ENCODE measurements at regions not wholly inside any gene's neighbourhood (a gene's known extent, or its start where the extent isn't known, plus 50 kb on each side); places are given as distances from the start of the nearest gene placed in this dataset.
"Not testable (repeated sequence)": the region's sequence is repeated elsewhere in the genome, so short reads cannot be mapped to it uniquely, and the experiment has no call there.

- peak; percentile 21 for DNase-seq (ENCODE audit: low spot score)
These were observed 180.4 kb upstream of the B3GAT1 start for GRCh38 chr11:134592391-134592990.

DNA sequence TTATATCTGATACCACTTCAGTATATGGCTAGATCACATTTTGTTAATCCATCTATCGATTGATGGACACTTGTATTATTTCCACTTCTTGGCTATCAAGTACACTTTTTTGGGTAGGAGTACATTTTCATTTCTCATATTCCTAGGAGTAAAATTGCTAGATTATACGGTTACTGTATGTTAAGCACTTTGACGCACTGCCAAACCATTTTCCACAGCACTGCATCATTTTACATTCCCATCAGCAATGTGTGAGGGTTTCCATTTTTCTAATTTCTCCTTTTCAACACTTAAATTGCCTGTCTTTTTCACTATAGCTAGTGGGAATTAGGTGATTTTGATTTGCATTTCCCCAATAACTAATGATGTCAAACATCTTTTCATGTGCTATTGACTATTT, 179.3 kb upstream of the B3GAT1 start:
- DNase-seq (ENCODE audit: low spot score), result no peak

- no peak for DNase-seq (ENCODE audit: low spot score)
These were observed 177.1 kb upstream of the B3GAT1 start for GRCh38 chr11:134589129-134589528.

- not testable (repeated sequence) for DNase-seq (ENCODE audit: low spot score)
These were observed 176.5 kb upstream of the B3GAT1 start for GRCh38 chr11:134588460-134589110.

DNA sequence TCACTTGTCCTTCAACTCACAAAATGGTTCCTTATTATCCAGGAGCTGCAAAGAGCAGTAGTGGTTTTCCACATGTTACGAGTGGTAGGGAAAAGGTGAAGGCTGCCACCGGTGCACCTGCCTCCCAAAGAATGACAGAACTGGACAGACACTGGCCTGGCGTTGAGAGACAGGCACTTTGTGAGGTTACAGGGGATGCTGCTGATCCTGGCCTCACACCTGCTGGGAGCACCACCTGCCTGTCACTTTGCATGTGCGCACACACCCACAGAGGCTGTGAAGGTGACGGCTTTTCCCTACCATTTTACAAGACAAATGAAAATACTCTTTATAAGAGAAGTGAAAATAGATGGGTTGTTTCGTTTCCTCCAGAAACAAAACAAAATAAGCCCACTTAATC, 175.3 kb upstream of the B3GAT1 start:
- no peak for DNase-seq (ENCODE audit: low spot score)

- DNase-seq (ENCODE audit: low spot score), result no peak
These were observed 174.7 kb upstream of the B3GAT1 start for GRCh38 chr11:134586726-134587125.

DNA sequence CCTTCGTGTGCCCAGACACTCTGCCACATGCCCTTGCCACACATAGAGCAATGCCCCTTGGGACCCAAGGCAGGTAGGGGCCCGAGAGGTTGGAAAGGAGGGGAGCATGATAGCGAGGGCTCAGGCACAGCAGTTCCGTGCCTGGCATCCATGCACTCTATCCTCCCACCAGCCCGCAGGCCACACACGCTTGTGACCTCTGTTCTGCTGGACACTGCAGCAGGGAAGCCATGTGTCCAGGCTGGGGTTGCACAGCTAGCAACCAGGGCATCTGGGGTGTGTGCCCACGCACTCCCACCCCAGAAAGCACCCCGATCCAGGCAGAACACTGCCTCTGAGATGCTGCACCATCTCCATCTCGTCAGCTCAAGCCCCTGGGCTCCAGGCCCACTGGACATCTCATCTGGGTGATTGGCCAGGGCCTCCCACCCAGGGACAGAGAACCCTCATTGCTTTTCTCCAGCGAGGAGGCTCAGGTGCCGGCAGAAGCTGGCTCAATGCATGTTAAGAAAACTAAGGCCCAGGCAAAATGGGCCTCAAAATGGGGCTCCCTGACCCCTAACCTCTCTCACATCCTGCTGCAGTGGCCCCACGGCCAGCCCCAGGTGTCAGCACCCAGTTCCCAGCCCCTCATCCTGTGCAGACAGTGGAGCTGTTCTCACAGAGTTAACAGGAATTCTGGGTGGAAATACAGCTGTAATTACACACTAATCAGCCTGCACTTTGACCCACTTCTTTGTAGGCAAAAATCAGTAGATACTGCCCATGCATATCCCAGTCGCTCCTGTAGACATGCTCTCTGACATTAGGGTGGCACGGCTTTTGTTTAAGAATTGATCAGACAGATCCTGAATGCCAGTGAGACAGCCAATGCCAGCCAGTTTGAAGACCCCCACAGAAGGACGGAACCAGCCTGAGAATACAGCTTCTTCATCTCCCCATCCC, 173.9 kb upstream of the B3GAT1 start:
- DNase-seq (ENCODE audit: low spot score), result no peak

DNA sequence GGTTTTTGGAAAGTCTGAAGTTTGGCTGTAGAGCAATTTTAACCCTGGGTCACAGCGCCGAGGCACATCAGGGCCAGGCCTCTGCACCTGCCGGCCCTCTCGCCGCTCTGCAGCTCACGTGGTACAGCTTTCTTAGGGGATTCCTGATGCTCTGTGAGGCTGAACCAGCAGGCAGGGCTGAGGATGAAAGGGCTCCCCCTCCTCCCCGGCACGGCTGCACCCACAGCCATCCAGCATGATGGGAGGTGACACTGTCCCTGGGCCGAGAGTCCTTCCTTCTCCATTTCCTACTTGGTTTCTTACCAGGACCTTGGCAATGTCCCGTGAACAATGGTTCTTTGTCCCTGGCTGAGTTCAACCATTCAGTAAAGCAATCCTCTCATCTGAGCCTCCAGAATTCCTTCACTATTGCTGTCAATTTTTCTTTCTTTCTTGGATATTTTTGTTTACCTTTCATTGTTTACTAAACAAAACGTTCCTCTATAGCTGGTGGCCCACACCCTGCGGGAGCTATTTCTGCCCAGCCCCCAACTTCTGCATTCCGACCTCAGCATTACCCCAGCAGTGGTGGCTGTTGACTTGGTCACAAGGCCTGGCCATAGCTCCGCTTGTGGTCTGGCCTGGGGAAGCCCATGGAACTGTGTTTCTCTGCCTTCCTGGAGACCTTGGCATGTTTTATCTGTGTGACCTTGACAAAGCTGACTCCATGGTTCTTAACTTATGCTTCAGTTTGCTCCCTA, 172.8 kb upstream of the B3GAT1 start:
- DNase-seq (ENCODE audit: low spot score), result no peak

- no peak for DNase-seq (ENCODE audit: low spot score)
These were observed 172.0 kb upstream of the B3GAT1 start for GRCh38 chr11:134584001-134584561.

DNA sequence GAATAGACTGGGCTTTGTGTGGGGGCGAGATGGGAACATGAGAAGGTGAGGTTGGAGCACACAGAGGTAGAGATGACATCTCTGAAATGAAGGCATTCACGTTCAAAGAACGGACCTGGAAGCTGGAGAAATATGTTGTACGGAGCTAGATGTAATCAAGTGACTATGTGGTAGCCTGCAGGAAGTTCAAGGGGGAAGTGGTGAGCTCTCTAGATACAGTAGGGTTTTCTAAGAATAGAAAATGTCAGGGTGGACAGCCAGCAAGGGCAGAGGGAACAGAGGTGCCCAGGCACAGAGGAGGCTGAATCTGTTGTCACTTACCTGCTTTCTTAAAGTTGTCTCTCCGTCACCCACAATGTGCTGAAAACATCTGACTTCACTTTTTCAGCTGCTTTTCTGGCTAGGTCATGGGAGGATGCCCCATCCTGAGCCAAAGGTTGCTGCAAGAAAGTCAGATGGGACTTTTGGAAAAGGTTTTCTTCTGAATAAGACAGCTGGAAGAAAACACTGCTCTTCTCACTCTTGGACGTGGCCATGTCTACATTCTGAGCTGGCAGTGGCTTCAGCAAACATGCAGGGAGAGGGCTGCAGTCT, 171.5 kb upstream of the B3GAT1 start:
- DNase-seq (ENCODE audit: low spot score), result no peak

GRCh38 chr11:134582770-134583095, 170.7 kb upstream of the B3GAT1 start:
- DNase-seq (ENCODE audit: low spot score), result no peak

DNA sequence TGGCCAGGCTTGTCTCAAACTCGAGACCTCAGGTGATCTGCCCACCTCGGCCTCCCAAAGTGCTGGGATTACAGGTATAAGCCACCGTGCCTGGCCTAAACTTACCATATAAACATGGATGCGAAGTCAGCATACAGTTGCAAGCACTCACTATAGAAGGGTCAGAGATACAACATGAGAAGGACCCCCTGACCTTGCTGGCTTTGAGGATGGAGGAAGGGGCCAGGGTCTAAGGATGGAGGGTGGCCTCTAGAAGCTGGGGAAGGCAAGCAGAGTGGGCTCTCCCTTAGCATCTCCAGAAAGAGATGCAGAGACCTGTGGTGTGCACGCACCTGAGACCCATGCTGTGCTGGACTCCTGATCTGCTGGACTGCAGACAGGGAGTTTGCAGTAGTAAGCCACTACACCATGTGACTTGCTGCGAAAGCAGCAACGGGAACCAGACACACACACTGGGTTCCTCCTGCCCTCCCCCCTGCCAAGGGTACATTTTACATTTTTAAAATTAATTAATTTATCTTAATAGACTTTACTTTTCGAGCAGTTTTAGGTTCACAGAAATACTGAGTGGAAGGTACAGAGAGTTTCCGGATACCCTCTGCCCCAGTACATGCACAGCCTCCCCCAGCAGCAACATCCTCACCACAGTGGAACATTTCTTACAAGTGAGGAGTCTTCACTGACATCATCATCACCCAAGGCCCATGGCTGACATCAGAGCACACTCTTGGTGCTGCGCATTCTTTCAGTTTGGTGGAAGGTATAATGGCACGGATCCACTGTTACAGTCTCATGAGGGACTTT, 170.1 kb upstream of the B3GAT1 start:
- no peak for DNase-seq (ENCODE audit: low spot score)

- DNase-seq (ENCODE audit: low spot score), result no peak
These were observed 169.1 kb upstream of the B3GAT1 start for GRCh38 chr11:134581121-134581626.

DNA sequence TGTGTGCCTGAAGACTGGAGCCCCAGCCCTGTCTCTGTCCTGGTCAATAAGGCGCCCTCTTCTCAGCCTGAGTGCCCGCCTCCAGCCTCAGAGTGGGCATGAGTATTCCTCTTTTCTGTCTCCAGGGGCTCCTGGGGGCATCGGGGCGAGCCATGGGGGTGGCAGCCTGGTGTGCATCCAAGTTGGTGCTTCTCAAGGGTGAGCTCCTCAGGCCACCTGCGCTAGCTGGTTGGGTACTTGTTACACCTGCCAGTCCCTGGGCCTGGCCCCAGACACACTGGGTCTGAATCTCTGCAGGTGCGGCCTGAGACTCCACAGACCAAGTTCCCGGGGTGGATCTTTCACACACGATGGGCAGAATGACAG, 168.6 kb upstream of the B3GAT1 start:
- no peak for DNase-seq (ENCODE audit: low spot score)

GRCh38 chr11:134579724-134580609, 167.9 kb upstream of the B3GAT1 start:
- no peak for DNase-seq (ENCODE audit: low spot score)

- no peak for DNase-seq (ENCODE audit: low spot score)
These were observed 167.0 kb upstream of the B3GAT1 start for GRCh38 chr11:134578807-134579723.

- DNase-seq (ENCODE audit: low spot score), result no peak
These were observed 165.8 kb upstream of the B3GAT1 start for GRCh38 chr11:134577751-134578395.

DNA sequence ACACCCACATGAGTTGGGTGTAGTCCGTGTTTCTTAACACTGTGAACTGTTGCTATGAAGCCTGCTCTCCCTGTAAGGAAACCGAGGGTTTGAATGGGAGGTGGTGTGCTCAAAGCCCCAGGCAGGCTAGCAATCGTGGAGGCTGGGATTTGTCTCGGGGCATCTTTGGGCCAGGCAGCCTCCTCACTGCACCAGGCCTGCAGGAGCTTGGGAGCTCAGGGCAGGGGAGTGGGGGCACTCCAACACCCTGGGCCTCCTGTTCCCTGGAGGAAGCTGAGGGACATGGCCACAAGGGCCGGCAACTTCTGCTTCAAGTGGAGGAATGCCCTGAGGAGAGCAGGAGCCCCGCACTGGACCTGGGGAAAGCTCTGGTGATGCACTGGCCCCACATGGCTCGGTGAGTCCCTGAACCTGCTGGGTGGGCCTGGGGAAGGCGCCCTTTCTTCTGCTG, 164.7 kb upstream of the B3GAT1 start:
- no peak for DNase-seq (ENCODE audit: low spot score)
